PC-9 (cell line): ENCODE measurements at regions not wholly inside any gene's neighbourhood (a gene's known extent, or its start where the extent isn't known, plus 50 kb on each side); places are given as distances from the start of the nearest gene placed in this dataset.

Experiments used
- EZH2 ChIP-seq: fragments of 200-600 bp; sonication (generic); IDR thresholded peaks from 2 replicates; pipeline ENCODE4 v1.8.0; 2017; ENCODE audit warnings: antibody characterized with exemption, low read depth
- TF ChIP-seq, protein P1 (sequence below): fragments of 200-600 bp; sonication (generic); conservative IDR thresholded peaks from 2 replicates; pipeline ENCODE4 v1.6.1; 2017; ENCODE audit warnings: mixed run types, antibody characterized with exemption, mild to moderate bottlenecking, moderate library complexity

DNA sequence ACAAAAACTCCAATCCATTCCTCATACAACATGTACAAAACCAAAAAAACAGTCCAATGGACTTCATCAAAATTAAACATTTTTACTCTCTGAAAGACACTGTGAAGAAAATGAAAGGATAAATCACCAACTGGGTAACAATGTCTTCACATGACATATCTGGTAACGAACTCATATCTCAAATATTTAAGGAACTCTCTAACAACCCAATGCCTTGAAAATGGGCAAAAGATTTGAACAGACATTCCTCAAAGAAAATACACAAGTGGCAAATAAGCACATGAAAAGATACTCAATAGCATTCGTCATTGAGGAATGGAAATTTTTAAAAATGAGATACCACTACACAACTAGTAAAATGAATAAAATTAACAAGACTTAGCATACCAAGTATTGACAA is 198.7 kb upstream of the RASSF8 start:
- TF ChIP-seq, protein P1, sequence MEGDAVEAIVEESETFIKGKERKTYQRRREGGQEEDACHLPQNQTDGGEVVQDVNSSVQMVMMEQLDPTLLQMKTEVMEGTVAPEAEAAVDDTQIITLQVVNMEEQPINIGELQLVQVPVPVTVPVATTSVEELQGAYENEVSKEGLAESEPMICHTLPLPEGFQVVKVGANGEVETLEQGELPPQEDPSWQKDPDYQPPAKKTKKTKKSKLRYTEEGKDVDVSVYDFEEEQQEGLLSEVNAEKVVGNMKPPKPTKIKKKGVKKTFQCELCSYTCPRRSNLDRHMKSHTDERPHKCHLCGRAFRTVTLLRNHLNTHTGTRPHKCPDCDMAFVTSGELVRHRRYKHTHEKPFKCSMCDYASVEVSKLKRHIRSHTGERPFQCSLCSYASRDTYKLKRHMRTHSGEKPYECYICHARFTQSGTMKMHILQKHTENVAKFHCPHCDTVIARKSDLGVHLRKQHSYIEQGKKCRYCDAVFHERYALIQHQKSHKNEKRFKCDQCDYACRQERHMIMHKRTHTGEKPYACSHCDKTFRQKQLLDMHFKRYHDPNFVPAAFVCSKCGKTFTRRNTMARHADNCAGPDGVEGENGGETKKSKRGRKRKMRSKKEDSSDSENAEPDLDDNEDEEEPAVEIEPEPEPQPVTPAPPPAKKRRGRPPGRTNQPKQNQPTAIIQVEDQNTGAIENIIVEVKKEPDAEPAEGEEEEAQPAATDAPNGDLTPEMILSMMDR = no peak
- TF ChIP-seq EZH2 = no peak
